ENCODE measurements at regions not wholly inside any gene's neighbourhood (a gene's known extent, or its start where the extent isn't known, plus 50 kb on each side); places are given as distances from the start of the nearest gene placed in this dataset.
"Not testable (repeated sequence)": the region's sequence is repeated elsewhere in the genome, so short reads cannot be mapped to it uniquely, and the experiment has no call there.

DNA sequence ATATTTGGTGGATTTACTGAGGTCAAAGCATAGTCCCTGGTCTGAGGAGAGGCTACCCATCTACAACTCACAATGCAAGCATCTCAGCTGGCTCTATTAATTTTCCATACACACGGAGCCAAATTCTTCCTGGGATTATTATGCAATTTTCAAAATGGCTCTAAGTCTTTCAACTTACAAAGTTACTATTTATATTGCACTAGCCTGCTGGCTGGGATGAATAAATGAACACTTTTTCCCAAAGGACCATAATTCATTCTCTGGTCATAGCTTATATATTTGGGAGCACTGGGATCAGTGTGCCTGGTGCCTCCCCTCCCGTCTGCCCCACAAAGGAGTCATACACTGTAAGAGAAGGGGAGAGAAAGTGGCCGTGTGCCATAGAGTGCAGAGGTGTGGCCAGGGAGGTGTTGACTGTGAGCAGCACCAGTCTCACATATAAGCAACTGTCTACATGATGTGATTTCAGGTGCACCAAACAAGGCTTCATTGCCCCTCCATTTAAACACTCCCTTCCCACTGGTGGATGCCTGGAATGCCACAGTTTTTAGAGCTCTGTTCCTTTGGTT, 88.6 kb downstream of the ZNF92 start:
- no peaks in the 10 kb centered on the region for H3K36me3 Mint-ChIP-seq (ENCODE audit: insufficient read depth, unreplicated experiment)
- peaks cover 5% of the 10 kb centered on the region for H3K4me1 Mint-ChIP-seq (ENCODE audit: insufficient read depth, unreplicated experiment)
- TF ChIP-seq, protein P1, sequence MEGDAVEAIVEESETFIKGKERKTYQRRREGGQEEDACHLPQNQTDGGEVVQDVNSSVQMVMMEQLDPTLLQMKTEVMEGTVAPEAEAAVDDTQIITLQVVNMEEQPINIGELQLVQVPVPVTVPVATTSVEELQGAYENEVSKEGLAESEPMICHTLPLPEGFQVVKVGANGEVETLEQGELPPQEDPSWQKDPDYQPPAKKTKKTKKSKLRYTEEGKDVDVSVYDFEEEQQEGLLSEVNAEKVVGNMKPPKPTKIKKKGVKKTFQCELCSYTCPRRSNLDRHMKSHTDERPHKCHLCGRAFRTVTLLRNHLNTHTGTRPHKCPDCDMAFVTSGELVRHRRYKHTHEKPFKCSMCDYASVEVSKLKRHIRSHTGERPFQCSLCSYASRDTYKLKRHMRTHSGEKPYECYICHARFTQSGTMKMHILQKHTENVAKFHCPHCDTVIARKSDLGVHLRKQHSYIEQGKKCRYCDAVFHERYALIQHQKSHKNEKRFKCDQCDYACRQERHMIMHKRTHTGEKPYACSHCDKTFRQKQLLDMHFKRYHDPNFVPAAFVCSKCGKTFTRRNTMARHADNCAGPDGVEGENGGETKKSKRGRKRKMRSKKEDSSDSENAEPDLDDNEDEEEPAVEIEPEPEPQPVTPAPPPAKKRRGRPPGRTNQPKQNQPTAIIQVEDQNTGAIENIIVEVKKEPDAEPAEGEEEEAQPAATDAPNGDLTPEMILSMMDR (IDR thresholded peaks at IDR 0.05; ENCODE audit: unreplicated experiment): no peak
- H3K27ac Mint-ChIP-seq (ENCODE audit: low read depth, unreplicated experiment): no peak overlapping the region
- intact Hi-C loops (cut with micrococcal nuclease): no loop called here
- ChIA-PET POLR2A (no interaction called here), CTCF (no interaction called here)
- no peak for DNase-seq (ENCODE audit: unreplicated experiment)
- H3K27me3 Mint-ChIP-seq (ENCODE audit: insufficient read depth, unreplicated experiment): peaks cover under 1% of the 10 kb centered on the region
- no TSS peak for BruUV-seq (replicated peaks)
- H3K9me3 Mint-ChIP-seq (ENCODE audit: unreplicated experiment): no peaks in the 10 kb centered on the region
- no peak overlapping the region for H3K4me3 Mint-ChIP-seq (ENCODE audit: unreplicated experiment)

DNA sequence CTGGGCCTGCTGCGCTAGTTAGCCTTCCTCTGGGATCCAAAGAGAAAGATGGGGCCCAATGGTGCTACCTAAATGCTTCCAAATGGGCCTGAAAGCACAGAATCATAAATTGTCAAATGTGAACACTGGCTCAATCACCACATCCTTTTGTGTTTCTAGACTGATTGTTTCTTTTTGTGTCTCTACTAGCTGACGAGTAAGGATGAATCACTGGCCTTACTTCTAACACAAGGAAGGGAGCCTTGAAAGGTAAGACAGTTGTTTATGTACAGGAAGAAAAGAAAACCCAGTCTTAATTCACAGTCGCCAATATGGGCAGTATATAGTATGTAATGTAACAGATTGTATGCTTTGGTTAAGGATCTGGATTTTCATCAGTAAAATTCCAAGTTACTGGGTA, 89.5 kb downstream of the ZNF92 start:
- ChIA-PET CTCF (interaction anchor here (0.6 kb wide), 1 partner anchor 11 kb away, joined by 3 read pairs; no protein-coding TSS in a partner anchor), POLR2A (no interaction called here)
- peaks cover 5% of the 10 kb centered on the region for H3K4me1 Mint-ChIP-seq (ENCODE audit: insufficient read depth, unreplicated experiment)
- no peak overlapping the region for H3K4me3 Mint-ChIP-seq (ENCODE audit: unreplicated experiment)
- TF ChIP-seq, protein P1 (IDR thresholded peaks at IDR 0.05; ENCODE audit: unreplicated experiment): no peak
- H3K36me3 Mint-ChIP-seq (ENCODE audit: insufficient read depth, unreplicated experiment): no peaks in the 10 kb centered on the region
- H3K27me3 Mint-ChIP-seq (ENCODE audit: insufficient read depth, unreplicated experiment): peaks cover 10% of the 10 kb centered on the region
- H3K27ac Mint-ChIP-seq (ENCODE audit: low read depth, unreplicated experiment): no peak overlapping the region
- no TSS peak for BruUV-seq (replicated peaks)
- no peaks in the 10 kb centered on the region for H3K9me3 Mint-ChIP-seq (ENCODE audit: unreplicated experiment)
- intact Hi-C loops (cut with micrococcal nuclease): no loop called here
- DNase-seq (ENCODE audit: unreplicated experiment): no peak

DNA sequence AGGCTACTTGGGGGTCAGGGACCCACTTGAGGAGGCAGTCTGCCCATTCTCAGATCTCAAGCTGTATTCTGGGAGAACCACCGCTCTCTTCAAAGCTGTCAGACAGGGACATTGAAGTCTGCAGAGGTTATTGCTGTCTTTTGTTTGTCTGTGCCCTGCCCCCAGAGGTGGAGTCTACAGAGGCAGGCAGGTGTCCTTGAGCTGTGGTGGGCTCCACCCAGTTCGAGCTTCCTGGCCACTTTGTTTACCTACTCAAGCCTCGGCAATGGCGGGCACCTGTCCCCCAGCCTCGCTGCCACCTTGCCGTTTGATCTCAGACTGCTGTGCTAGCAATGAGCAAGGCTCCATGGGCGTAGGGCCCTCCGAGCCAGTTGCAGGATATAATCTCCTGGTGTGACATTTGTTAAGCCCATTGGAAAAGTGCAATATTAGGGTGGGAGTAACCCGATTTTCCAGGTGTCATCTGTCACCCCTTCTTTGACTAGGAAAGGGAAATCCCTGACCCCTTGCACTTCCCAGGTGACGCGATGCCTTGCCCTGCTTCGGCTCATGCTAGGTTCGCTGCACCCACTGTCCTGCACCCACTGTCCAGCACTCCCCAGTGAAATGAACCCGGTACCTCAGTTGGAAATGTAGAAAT, 96.4 kb downstream of the ZNF92 start:
- H3K9me3 Mint-ChIP-seq (ENCODE audit: unreplicated experiment); CTCF ChIA-PET; H3K36me3 Mint-ChIP-seq (ENCODE audit: insufficient read depth, unreplicated experiment); POLR2A ChIA-PET; intact Hi-C loops (cut with micrococcal nuclease); BruUV-seq (replicated peaks); H3K27me3 Mint-ChIP-seq (ENCODE audit: insufficient read depth, unreplicated experiment); H3K4me1 Mint-ChIP-seq (ENCODE audit: insufficient read depth, unreplicated experiment); H3K4me3 Mint-ChIP-seq (ENCODE audit: unreplicated experiment); DNase-seq (ENCODE audit: unreplicated experiment); H3K27ac Mint-ChIP-seq (ENCODE audit: low read depth, unreplicated experiment): not testable (repeated sequence)

DNA sequence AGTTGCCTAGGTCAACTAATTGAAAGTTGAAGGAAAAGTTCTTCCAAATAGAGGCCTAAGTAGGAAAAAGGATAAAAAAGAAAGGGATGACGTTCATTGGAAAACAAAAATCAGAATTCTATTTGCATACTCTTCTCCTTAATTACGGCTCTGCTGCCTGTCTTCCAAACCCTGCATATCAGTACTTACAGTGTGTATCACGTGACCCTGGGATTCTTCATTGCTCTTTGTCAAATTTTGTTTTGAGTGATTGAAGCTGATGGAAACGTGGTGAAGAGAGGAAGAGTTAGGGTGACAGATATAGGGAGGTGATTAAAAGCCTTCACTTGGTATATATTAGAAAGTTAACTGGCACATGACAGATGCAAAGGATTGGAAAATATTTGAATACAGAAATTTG, 97.9 kb downstream of the ZNF92 start:
- BruUV-seq (replicated peaks): no TSS peak
- CTCF ChIA-PET: no interaction called here
- DNase-seq (ENCODE audit: unreplicated experiment): no peak
- no peak overlapping the region for H3K27ac Mint-ChIP-seq (ENCODE audit: low read depth, unreplicated experiment)
- no peaks in the 10 kb centered on the region for H3K4me1 Mint-ChIP-seq (ENCODE audit: insufficient read depth, unreplicated experiment)
- intact Hi-C loops (cut with micrococcal nuclease): no loop called here
- POLR2A ChIA-PET: no interaction called here
- TF ChIP-seq, protein P1 (IDR thresholded peaks at IDR 0.05; ENCODE audit: unreplicated experiment): no peak
- no peak overlapping the region for H3K4me3 Mint-ChIP-seq (ENCODE audit: unreplicated experiment)
- peaks cover 10% of the 10 kb centered on the region for H3K27me3 Mint-ChIP-seq (ENCODE audit: insufficient read depth, unreplicated experiment)
- H3K36me3 Mint-ChIP-seq (ENCODE audit: insufficient read depth, unreplicated experiment): no peaks in the 10 kb centered on the region
- peaks cover 4% of the 10 kb centered on the region for H3K9me3 Mint-ChIP-seq (ENCODE audit: unreplicated experiment)
